NT2/D1 (cell line): ENCODE measurements at regions not wholly inside any gene's neighbourhood (a gene's known extent, or its start where the extent isn't known, plus 50 kb on each side); places are given as distances from the start of the nearest gene placed in this dataset.

ENCODE experiments used
- YY1 ChIP-seq: IDR thresholded peaks from 2 replicates; pipeline ENCODE4 v1.6.1; 2011; ENCODE audit not compliant: insufficient read length, insufficient read depth
- ZNF274 ChIP-seq: IDR thresholded peaks from 2 replicates; pipeline ENCODE4 v1.6.1; 2011; ENCODE audit warnings: mild to moderate bottlenecking, low read depth, low read length

DNA sequence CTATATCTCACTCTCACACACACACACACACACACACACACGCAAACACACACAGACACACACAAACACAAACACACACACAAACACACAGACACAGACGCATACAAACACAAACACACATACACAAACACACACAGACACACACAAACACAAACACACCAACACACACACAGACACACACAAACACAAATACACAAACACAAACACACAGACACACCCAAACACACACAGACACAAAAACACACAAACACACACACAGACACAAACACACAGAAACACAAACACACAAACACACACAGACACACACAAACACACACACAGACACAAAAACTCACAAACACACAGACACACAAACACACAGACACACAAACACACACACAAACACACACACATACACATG lies 329.0 kb downstream of the ZNF536 start:
- TF ChIP-seq ZNF274 (no peak), YY1 (no peak)
